CD14-positive monocyte (primary cell): ENCODE measurements at regions not wholly inside any gene's neighbourhood (a gene's known extent, or its start where the extent isn't known, plus 50 kb on each side); places are given as distances from the start of the nearest gene placed in this dataset.

Experiments
- DNase-seq, 3 donors: peaks; one replicate each; pipeline ENCODE4 v3.0.0-alpha.2; 2011 to 2022
- H2AFZ ChIP-seq: 2 replicates; pipeline ENCODE4 v1.6.0; 2012; ENCODE audit warnings: mild to moderate bottlenecking, low read depth, low read length, inconsistent platforms; ENCODE audit not compliant: insufficient read depth, poor library complexity, severe bottlenecking
- H3K27ac ChIP-seq, 2 donors: 1 replicate in 1 of 2; 2 replicates in 1 of 2; pipeline ENCODE4 v1.5.1; 2012 to 2013; ENCODE audit warnings: low read length in 2 of 2, control low read depth in 1 of 2, inconsistent platforms in 1 of 2, low read depth in 1 of 2, mild to moderate bottlenecking in 1 of 2
- H3K27me3 ChIP-seq, 2 donors: one replicate each; pipeline versions ENCODE4 v1.6.0 to v1.6.1; 2011 to 2013; ENCODE audit warnings: low read length in 2 of 2; ENCODE audit not compliant: control insufficient read depth in 2 of 2, insufficient read depth in 2 of 2
- H3K36me3 ChIP-seq, 2 donors: replicated peaks in 1 of 2; 1 replicate in 1 of 2; 2 replicates in 1 of 2; pipeline versions ENCODE4 v1.5.1 to v1.6.1; 2012 to 2013; ENCODE audit warnings: low read length in 2 of 2, control low read depth in 1 of 2, inconsistent platforms in 1 of 2, mild to moderate bottlenecking in 1 of 2; ENCODE audit not compliant: insufficient read depth in 2 of 2, control insufficient read depth in 1 of 2
- H3K4me1 ChIP-seq, 2 donors: 1 replicate in 1 of 2; 2 replicates in 1 of 2; pipeline versions ENCODE4 v1.5.1 to v1.6.1; 2012 to 2013; ENCODE audit warnings: low read length in 2 of 2, control low read depth in 1 of 2, inconsistent platforms in 1 of 2, mild to moderate bottlenecking in 1 of 2, moderate library complexity in 1 of 2; ENCODE audit not compliant: insufficient read depth in 2 of 2, control insufficient read depth in 1 of 2
- H3K4me2 ChIP-seq: replicated peaks from 2 replicates; pipeline ENCODE3; 2012; ENCODE audit warnings: low read length, moderate library complexity, mild to moderate bottlenecking; ENCODE audit not compliant: poor library complexity, severe bottlenecking; ENCODE audit errors: extremely low read depth
- H3K4me3 ChIP-seq, 3 experiments: fragments of 200-600 bp in 1 of 3; sonication (generic) in 1 of 3; replicated peaks in 1 of 3; 1 replicate in 2 of 3; 2 replicates in 1 of 3; pipeline ENCODE4 v1.5.1; 2011 to 2013; ENCODE audit warnings: low read length in 3 of 3, mild to moderate bottlenecking in 3 of 3, control low read depth in 2 of 3, low read depth in 2 of 3, inconsistent platforms in 1 of 3, moderate library complexity in 1 of 3
- H3K79me2 ChIP-seq: 2 replicates; pipeline ENCODE4 v1.6.0; 2012; ENCODE audit warnings: mild to moderate bottlenecking, control low read depth, inconsistent platforms, low read length, moderate library complexity; ENCODE audit not compliant: insufficient read depth
- H3K9ac ChIP-seq: 2 replicates; pipeline ENCODE4 v1.6.0; 2017; ENCODE audit warnings: low read length, mild to moderate bottlenecking; ENCODE audit not compliant: insufficient read depth, poor library complexity, severe bottlenecking
- H3K9me3 ChIP-seq, 2 donors: replicated peaks in 1 of 2; 1 replicate in 1 of 2; 2 replicates in 1 of 2; pipeline versions ENCODE4 v1.5.1 to v1.6.1; 2012 to 2013; ENCODE audit warnings: low read length in 2 of 2, control low read depth in 1 of 2; ENCODE audit not compliant: control insufficient read depth in 1 of 2, insufficient read depth in 1 of 2
- H4K20me1 ChIP-seq: 2 replicates; pipeline ENCODE4 v1.6.0; 2012; ENCODE audit warnings: mild to moderate bottlenecking, low read length, control low read depth, moderate library complexity; ENCODE audit not compliant: insufficient read depth
- H3K27ac Mint-ChIP-seq, 7 donors: one replicate each; pipeline ENCODE4 v1.8.0; 2020; ENCODE audit warnings: mild to moderate bottlenecking in 7 of 7, mixed read lengths in 7 of 7, moderate library complexity in 6 of 7, inconsistent platforms in 2 of 7
- H3K27me3 Mint-ChIP-seq, 3 donors: one replicate each; pipeline ENCODE4 v1.8.0; 2021 to 2022; ENCODE audit warnings: low read depth in 3 of 3, mild to moderate bottlenecking in 3 of 3, mixed read lengths in 3 of 3, moderate library complexity in 3 of 3, inconsistent platforms in 1 of 3
- H3K36me3 Mint-ChIP-seq, 2 donors: one replicate each; pipeline ENCODE4 v1.8.0; 2020; ENCODE audit warnings: mixed read lengths in 2 of 2, inconsistent platforms in 1 of 2, mild to moderate bottlenecking in 1 of 2
- H3K4me1 Mint-ChIP-seq: one replicate; pipeline ENCODE4 v1.8.0; 2020; ENCODE audit warnings: mild to moderate bottlenecking, mixed read lengths
- H3K4me3 Mint-ChIP-seq, 2 donors: one replicate each; pipeline ENCODE4 v1.8.0; 2020; ENCODE audit warnings: mild to moderate bottlenecking in 2 of 2, mixed read lengths in 2 of 2, moderate library complexity in 1 of 2
- H3K9me3 Mint-ChIP-seq, 7 donors: one replicate each; pipeline ENCODE4 v1.8.0; 2020 to 2022; ENCODE audit warnings: mixed read lengths in 7 of 7, mild to moderate bottlenecking in 6 of 7, moderate library complexity in 6 of 7, inconsistent platforms in 2 of 7
- CTCF ChIP-seq: fragments of 200-600 bp; IDR thresholded peaks from one replicate; pipeline ENCODE4 v1.8.0; 2022; ENCODE audit warnings: antibody characterized with exemption, mild to moderate bottlenecking
- WGBS: methylation state at CpG from one replicate; pipeline ENCODE4 v1.1.5; 2013; ENCODE audit warnings: missing lambda C conversion rate; ENCODE audit not compliant: insufficient coverage; 5-methylcytosine and 5-hydroxymethylcytosine counted together
- intact Hi-C, 2 donors: fragments of 100-400 bp; cut with micrococcal nuclease; formaldehyde crosslinking; loops; one replicate each; pipeline versions ENCODE4 v1.15.0 to v1.15.1; 2023

GRCh38 chr12:25864306-25865276, 93.9 kb upstream of the RASSF8 start:
- no peak overlapping the region for H2AFZ ChIP-seq
- no peaks in the 10 kb centered on the region for H3K4me1 Mint-ChIP-seq

More at GRCh38 chr12:25864306-25865276, 93.9 kb upstream of the RASSF8 start:
- intact Hi-C loops, result no loop called here
- H3K4me1 ChIP-seq, result no peaks in the 10 kb centered on the region
- Mint-ChIP-seq H3K27me3 (peaks cover 0 to 3% (median 2%) of the 10 kb centered on the region in 3 donors), H3K9me3 (peaks cover 2 to 17% (median 6%) of the 10 kb centered on the region in 7 donors), H3K4me3 (no peak overlapping the region), H3K27ac (no peak overlapping the region), H3K36me3 (no peaks in the 10 kb centered on the region)
- peaks cover 0 to 8% of the 10 kb centered on the region in 2 donors for H3K9me3 ChIP-seq
- H3K79me2 ChIP-seq, result no peaks in the 10 kb centered on the region
- H3K27ac ChIP-seq, result no peak overlapping the region
- WGBS, result no CpG with 5 or more reads among the region's 3 CpGs
- H3K9ac ChIP-seq, result no peak overlapping the region
- no peak for TF ChIP-seq CTCF
- H3K36me3 ChIP-seq, result no peaks in the 10 kb centered on the region
- H3K4me2 ChIP-seq, result no peak overlapping the region
- H3K4me3 ChIP-seq, result no peak overlapping the region
- no peaks in the 10 kb centered on the region for H4K20me1 ChIP-seq
- DNase-seq, result no peak
- no peaks in the 10 kb centered on the region for H3K27me3 ChIP-seq
